SK-N-SH treated with all-trans-retinoic acid at 6 μM for 48 hours (cell line): ENCODE measurements at regions not wholly inside any gene's neighbourhood (a gene's known extent, or its start where the extent isn't known, plus 50 kb on each side); places are given as distances from the start of the nearest gene placed in this dataset.

Source experiments
- ISL1 ChIP-seq: fragments of 250-450 bp; sonication (Bioruptor Pico); IDR thresholded peaks from 2 replicates; pipeline ENCODE4 v2.1.2; 2022; ENCODE audit warnings: mild to moderate bottlenecking, moderate library complexity
- PATZ1 ChIP-seq: fragments of 250-450 bp; sonication (Bioruptor Pico); IDR thresholded peaks from 2 replicates; pipeline ENCODE4 v1.8.0; 2020; ENCODE audit warnings: mild to moderate bottlenecking, moderate library complexity, borderline replicate concordance
- ZNF8 ChIP-seq: fragments of 450-650 bp; formaldehyde crosslinking; IDR thresholded peaks from 2 replicates; pipeline ENCODE4 v1.5.0; 2020; ENCODE audit warnings: mild to moderate bottlenecking, moderate library complexity

DNA sequence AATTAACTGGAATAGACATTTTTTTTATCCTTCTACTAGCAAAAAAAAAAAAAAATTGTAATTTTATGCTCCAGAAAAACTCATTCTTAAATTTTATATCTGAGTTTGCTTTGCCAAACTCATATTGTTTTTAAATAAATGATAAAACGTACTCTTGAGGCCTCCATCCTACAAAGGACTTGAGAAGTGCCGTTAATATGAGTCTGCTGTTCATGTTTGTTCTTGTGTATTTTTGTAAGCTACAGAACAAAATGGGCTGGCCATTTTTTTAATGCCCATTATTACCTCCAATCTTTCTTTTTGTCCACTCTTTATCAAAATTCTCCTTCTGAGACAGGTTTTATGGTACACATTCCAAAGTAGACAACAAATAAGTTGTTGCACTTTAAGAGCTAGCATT, 643.5 kb upstream of the SOX9 start:
- TF ChIP-seq ZNF8 (CRISPR knock-in tag) (no peak), ISL1 (no peak), PATZ1 (CRISPR knock-in tag) (no peak)
